Duodenal mucosa (tissue), 2 donors: ENCODE measurements at regions not wholly inside any gene's neighbourhood (a gene's known extent, or its start where the extent isn't known, plus 50 kb on each side); places are given as distances from the start of the nearest gene placed in this dataset.

Experiments used
- H3K27ac ChIP-seq: one replicate; pipeline ENCODE4 v1.7.0; 2013; ENCODE audit warnings: low read depth, low read length
- H3K27me3 ChIP-seq, 2 donors: one replicate each; pipeline ENCODE4 v1.7.0; 2013; ENCODE audit warnings: low read length in 2 of 2, control low read depth in 1 of 2; ENCODE audit not compliant: insufficient read depth in 2 of 2, control insufficient read depth in 1 of 2
- H3K36me3 ChIP-seq, 2 donors: one replicate each; pipeline ENCODE4 v1.7.0; 2013; ENCODE audit warnings: low read length in 2 of 2, control low read depth in 1 of 2; ENCODE audit not compliant: insufficient read depth in 2 of 2, control insufficient read depth in 1 of 2
- H3K4me1 ChIP-seq, 2 donors: one replicate each; pipeline ENCODE4 v1.7.0; 2013; ENCODE audit warnings: low read length in 2 of 2, control low read depth in 1 of 2; ENCODE audit not compliant: insufficient read depth in 2 of 2, control insufficient read depth in 1 of 2
- H3K4me3 ChIP-seq, 2 donors: one replicate each; pipeline ENCODE4 v1.7.0; 2013; ENCODE audit warnings: low read length in 2 of 2, low read depth in 1 of 2
- H3K9ac ChIP-seq, 2 donors: one replicate each; pipeline ENCODE4 v1.7.0; 2013; ENCODE audit warnings: low read length in 2 of 2, low read depth in 1 of 2
- H3K9me3 ChIP-seq, 2 donors: one replicate each; pipeline ENCODE4 v1.7.0; 2013; ENCODE audit warnings: low read length in 2 of 2, control low read depth in 1 of 2; ENCODE audit not compliant: control insufficient read depth in 1 of 2

- no peak overlapping the region for H3K9ac ChIP-seq
- H3K4me3 ChIP-seq, result no peak overlapping the region
- H3K9me3 ChIP-seq, result no peaks in the 10 kb centered on the region
- peaks cover 0 to under 1% of the 10 kb centered on the region in 2 donors for H3K4me1 ChIP-seq
- H3K27me3 ChIP-seq, result no peaks in the 10 kb centered on the region
- H3K27ac ChIP-seq, result no peak overlapping the region
- H3K36me3 ChIP-seq, result no peaks in the 10 kb centered on the region
These were observed 157.2 kb downstream of the SEC16B start for GRCh38 chr1:177812650-177813049.

- Histone ChIP-seq H3K9me3 (no peaks in the 10 kb centered on the region), H3K4me3 (no peak overlapping the region), H3K36me3 (no peaks in the 10 kb centered on the region), H3K27ac (no peak overlapping the region), H3K9ac (no peak overlapping the region), H3K27me3 (no peaks in the 10 kb centered on the region), H3K4me1 (no peaks in the 10 kb centered on the region)
These were observed 157.7 kb downstream of the SEC16B start for GRCh38 chr1:177812144-177812543.

DNA sequence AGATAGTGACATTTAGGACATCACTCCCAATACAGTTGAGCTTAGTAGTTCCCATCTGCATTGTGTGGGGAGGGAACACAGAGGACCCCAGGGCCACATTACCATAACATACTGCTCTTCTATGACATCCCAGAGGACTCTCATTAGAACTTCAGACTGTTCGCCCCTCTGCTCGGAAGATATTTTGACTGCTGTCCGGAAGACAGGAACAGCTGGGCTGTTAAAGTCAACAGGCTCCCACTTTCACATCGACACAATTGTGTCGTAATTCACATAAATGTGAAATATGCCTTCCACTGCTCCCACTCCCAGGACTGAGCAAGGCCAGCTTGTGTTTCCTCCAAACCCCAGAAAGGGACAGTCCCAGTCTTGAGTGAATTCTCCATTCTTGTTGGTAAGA lies 158.4 kb downstream of the SEC16B start:
- H3K9me3 ChIP-seq, result no peaks in the 10 kb centered on the region
- H3K9ac ChIP-seq, result no peak overlapping the region
- no peaks in the 10 kb centered on the region for H3K27me3 ChIP-seq
- H3K4me1 ChIP-seq, result no peaks in the 10 kb centered on the region
- no peak overlapping the region for H3K27ac ChIP-seq
- H3K36me3 ChIP-seq, result no peaks in the 10 kb centered on the region
- H3K4me3 ChIP-seq, result no peak overlapping the region

- Histone ChIP-seq H3K9me3 (no peaks in the 10 kb centered on the region), H3K27me3 (no peaks in the 10 kb centered on the region), H3K9ac (no peak overlapping the region), H3K4me3 (no peak overlapping the region), H3K4me1 (no peaks in the 10 kb centered on the region), H3K36me3 (no peaks in the 10 kb centered on the region), H3K27ac (no peak overlapping the region)
These were observed 160.0 kb downstream of the SEC16B start for GRCh38 chr1:177809819-177810218.

- Histone ChIP-seq H3K27ac (no peak overlapping the region), H3K36me3 (no peaks in the 10 kb centered on the region), H3K4me1 (no peaks in the 10 kb centered on the region), H3K4me3 (no peak overlapping the region), H3K9me3 (peaks cover 3 to 7% of the 10 kb centered on the region in 2 donors), H3K27me3 (no peaks in the 10 kb centered on the region), H3K9ac (no peak overlapping the region)
These were observed 167.6 kb downstream of the SEC16B start for GRCh38 chr1:177802304-177802703.

DNA sequence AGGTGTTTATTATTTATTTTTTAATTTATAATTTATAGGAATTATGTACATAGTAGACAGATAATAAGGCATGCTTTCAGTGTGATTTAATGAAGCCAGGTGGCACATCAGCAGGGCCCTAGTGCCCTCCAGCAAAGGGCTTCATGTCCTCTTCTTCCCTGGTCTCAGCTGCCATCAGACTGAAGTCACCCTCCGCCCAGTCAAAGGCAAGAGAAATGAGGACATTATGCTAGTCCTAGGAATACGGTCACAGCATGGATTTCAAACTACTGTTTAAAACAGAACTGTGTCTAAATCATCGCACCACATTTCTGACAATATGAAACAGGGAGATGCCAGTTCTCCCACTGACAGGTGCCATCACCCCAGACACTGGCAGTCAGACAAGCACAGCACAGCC lies 168.1 kb downstream of the SEC16B start:
- Histone ChIP-seq H3K36me3 (no peaks in the 10 kb centered on the region), H3K27ac (no peak overlapping the region), H3K4me1 (no peaks in the 10 kb centered on the region), H3K4me3 (no peak overlapping the region), H3K27me3 (no peaks in the 10 kb centered on the region), H3K9me3 (peaks cover 3 to 7% of the 10 kb centered on the region in 2 donors), H3K9ac (no peak overlapping the region)

DNA sequence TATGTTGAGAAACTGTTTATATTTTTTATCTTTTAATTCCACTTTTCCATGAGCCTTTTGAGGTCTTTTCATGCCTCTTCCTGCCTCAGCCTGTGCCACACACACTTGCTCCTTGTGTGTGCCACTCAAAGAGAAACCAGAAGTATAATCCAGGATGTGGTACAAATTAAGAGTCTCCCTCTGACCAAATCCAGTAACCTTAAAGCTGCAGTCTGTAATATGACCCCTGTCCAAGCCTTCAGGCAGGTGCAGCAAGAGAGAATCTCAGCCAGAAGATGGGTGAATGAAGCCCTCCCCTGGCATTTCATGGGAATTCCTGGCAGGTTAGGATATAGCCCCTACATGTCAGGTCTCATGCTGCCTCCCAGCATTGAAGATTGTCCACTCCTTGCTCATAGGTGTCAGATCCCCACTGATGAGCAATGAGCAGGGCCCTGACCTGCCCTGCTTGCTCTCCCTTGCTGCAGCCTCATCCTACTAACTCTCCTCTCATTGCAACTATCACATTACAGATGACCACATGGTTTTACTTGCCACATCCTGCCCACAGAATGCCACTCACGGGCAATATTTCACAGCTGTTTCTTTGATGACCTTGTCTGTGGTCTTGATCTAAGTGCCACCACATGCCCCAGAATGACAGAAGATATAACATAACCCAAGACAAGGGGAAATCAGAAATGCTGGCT lies 169.3 kb downstream of the SEC16B start:
- no peaks in the 10 kb centered on the region for H3K36me3 ChIP-seq
- H3K4me3 ChIP-seq, result no peak overlapping the region
- H3K27ac ChIP-seq, result no peak overlapping the region

GRCh38 chr1:177799746-177800145 lies 170.1 kb downstream of the SEC16B start:
- Histone ChIP-seq H3K27me3 (no peaks in the 10 kb centered on the region), H3K4me1 (no peaks in the 10 kb centered on the region), H3K27ac (no peak overlapping the region), H3K4me3 (no peak overlapping the region), H3K9ac (no peak overlapping the region), H3K36me3 (no peaks in the 10 kb centered on the region), H3K9me3 (peaks cover 3 to 7% of the 10 kb centered on the region in 2 donors)

More for the DNA sequence above, 169.3 kb downstream of the SEC16B start:
- H3K27me3 ChIP-seq, result no peaks in the 10 kb centered on the region
- peaks cover 3 to 7% of the 10 kb centered on the region in 2 donors for H3K9me3 ChIP-seq
- H3K4me1 ChIP-seq, result no peaks in the 10 kb centered on the region
- H3K9ac ChIP-seq, result no peak overlapping the region

GRCh38 chr1:177798614-177799013 lies 171.2 kb downstream of the SEC16B start:
- Histone ChIP-seq H3K9me3 (peaks cover under 1% of the 10 kb centered on the region in 2 donors), H3K36me3 (no peaks in the 10 kb centered on the region), H3K27ac (no peak overlapping the region), H3K4me3 (no peak overlapping the region), H3K27me3 (no peaks in the 10 kb centered on the region), H3K4me1 (no peaks in the 10 kb centered on the region), H3K9ac (no peak overlapping the region)

DNA sequence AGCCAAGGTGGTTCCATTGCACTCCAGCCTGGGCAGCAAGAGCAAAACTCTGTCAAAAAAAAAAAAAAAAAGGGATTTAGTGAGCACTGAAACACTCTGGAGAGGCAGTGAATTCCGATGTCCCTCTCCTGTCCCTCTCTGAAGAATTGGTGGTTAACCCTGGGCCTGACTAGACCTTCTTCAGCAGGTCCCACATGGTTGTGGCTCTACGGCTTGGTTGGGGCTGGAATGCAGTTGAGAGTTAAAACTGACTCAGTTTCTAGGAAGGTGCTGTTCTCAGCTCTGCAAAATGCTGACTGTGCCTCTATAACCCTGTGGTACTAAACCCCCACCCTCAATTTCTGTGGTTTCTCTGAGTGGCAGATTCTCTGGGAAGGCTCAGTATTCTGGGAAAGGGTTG lies 173.3 kb downstream of the SEC16B start:
- H3K27me3 ChIP-seq, result no peaks in the 10 kb centered on the region
- no peak overlapping the region for H3K9ac ChIP-seq
- no peaks in the 10 kb centered on the region for H3K9me3 ChIP-seq
- no peaks in the 10 kb centered on the region for H3K4me1 ChIP-seq
- no peak overlapping the region for H3K4me3 ChIP-seq
- no peak overlapping the region for H3K27ac ChIP-seq
- no peaks in the 10 kb centered on the region for H3K36me3 ChIP-seq
